GM23248 (cell line): ENCODE measurements at regions not wholly inside any gene's neighbourhood (a gene's known extent, or its start where the extent isn't known, plus 50 kb on each side); places are given as distances from the start of the nearest gene placed in this dataset.

ENCODE experiments used
- EZH2 ChIP-seq: fragments of 200-600 bp; sonication (generic); IDR thresholded peaks from 2 replicates; pipeline ENCODE4 v1.6.1; 2018; ENCODE audit warnings: antibody characterized with exemption, mild to moderate bottlenecking; ENCODE audit not compliant: insufficient read depth, poor library complexity, severe bottlenecking
- EZH2phosphoT487 ChIP-seq: fragments of 200-600 bp; sonication (generic); IDR thresholded peaks from 2 replicates; pipeline ENCODE4 v1.6.1; 2018; ENCODE audit warnings: antibody characterized with exemption, moderate library complexity, mild to moderate bottlenecking, low read depth; ENCODE audit not compliant: insufficient read depth

DNA sequence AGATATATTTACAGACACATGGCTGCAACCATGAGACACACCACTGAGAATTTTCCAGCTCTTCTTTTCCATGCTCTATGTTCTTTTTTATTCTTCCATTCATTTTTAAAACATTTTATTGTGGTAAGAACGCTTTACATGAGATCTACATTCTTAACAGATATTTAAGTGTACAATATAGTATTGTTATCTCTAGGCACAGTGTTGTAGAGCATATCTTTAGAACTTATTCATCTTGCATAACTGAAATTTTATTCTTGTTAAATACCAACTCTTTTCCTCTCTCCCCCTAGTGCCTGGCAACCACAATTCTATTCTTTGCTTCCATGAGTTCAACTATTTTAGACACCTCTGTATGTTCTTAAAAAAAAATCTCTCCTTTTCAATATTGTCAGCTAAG lies 67.1 kb upstream of the HABP2 start:
- TF ChIP-seq EZH2 (no peak), EZH2phosphoT487 (no peak)
